ENCODE measurements at regions not wholly inside any gene's neighbourhood (a gene's known extent, or its start where the extent isn't known, plus 50 kb on each side); places are given as distances from the start of the nearest gene placed in this dataset.

- Histone ChIP-seq H3K27me3 (ENCODE audit: control insufficient read depth in 1 of 2, insufficient read depth in 2 of 2, low read length in 2 of 2) (peaks cover 0 to 14% of the 10 kb centered on the region in 2 experiments; a peak in 2 of 5 replicates), H3K36me3 (replicated peaks in 1 of 2; ENCODE audit: control insufficient read depth in 1 of 2, insufficient read depth in 2 of 2, low read length in 2 of 2) (no peaks in the 10 kb centered on the region), H3K9me3 (ENCODE audit: low read length) (no peaks in the 10 kb centered on the region), H3K4me2 (ENCODE audit: low read depth, low read length) (peak overlapping the region; percentile 66), H3K79me2 (ENCODE audit: insufficient read depth, low read length) (no peaks in the 10 kb centered on the region), H3K4me1 (ENCODE audit: insufficient read depth, low read length) (peaks cover 33% of the 10 kb centered on the region), H3K9ac (ENCODE audit: insufficient read depth, low read depth, low read length) (no peak overlapping the region; the same call in 1 of the 2 replicates), H3K27ac (ENCODE audit: extremely low read length, insufficient read depth, low read length) (no peak overlapping the region), H3K4me3 (replicated peaks in 1 of 3; ENCODE audit: insufficient read depth in 1 of 3, low read depth in 2 of 3, low read length in 3 of 3) (no peak overlapping the region), H2AFZ (ENCODE audit: low read length) (no peak overlapping the region), H4K20me1 (ENCODE audit: insufficient read depth, low read length) (no peaks in the 10 kb centered on the region)
- BruUV-seq (replicated peaks): no TSS peak
- in situ Hi-C loops (cut with HindIII; ENCODE audit: extremely low pct_ligation_motif_present, low pct_unique_long_range_greater_than_20kb) (loop anchor here (5.0 to 25.0 kb wide), 2 partner anchors 292 to 592 kb away; no protein-coding TSS in a partner anchor), intact Hi-C loops (cut with micrococcal nuclease; ENCODE audit: unreplicated experiment) (no loop called here)
- ATAC-seq (peak; percentile 57), FAIRE-seq (no peak), DNase-seq (ENCODE audit: low spot score) (no peak)
- ChIA-PET POLR2A (no interaction called here), CTCF (ENCODE audit: low intra/inter-chr PET ratio, low total read pairs) (no interaction called here)
- 54% methylated on average over 10 of the region's 10 CpGs for WGBS (ENCODE audit: low lambda C conversion rate)
- TF ChIP-seq GZF1 (CRISPR knock-in tag; IDR thresholded peaks at IDR 0.05) (peak; percentile 41; the same call in 1 of the 2 replicates), SYNCRIP (IDR thresholded peaks at IDR 0.05; ENCODE audit: insufficient read depth, low read depth, low read length) (no peak), ZNF501 (CRISPR knock-in tag; IDR thresholded peaks at IDR 0.05) (peak; percentile 24; the same call in 1 of the 2 replicates), ZNF75D (CRISPR knock-in tag; IDR thresholded peaks at IDR 0.05; ENCODE audit: borderline replicate concordance) (no peak), SRSF1 (optimal IDR thresholded peaks at IDR 0.05; ENCODE audit: low read depth, low read length) (no peak), CSRNP1 (CRISPR knock-in tag; IDR thresholded peaks at IDR 0.05) (no peak), TCF7L2 (IDR thresholded peaks at IDR 0.05; ENCODE audit: low read depth, low read length) (no peak), ZFYVE20 (CRISPR knock-in tag; IDR thresholded peaks at IDR 0.05; ENCODE audit: borderline replicate concordance, low read depth) (no peak), ZBTB38 (CRISPR knock-in tag; IDR thresholded peaks at IDR 0.05) (no peak), ZNF570 (CRISPR knock-in tag; IDR thresholded peaks at IDR 0.05; ENCODE audit: borderline replicate concordance) (no peak), ZNF101 (CRISPR knock-in tag; IDR thresholded peaks at IDR 0.05; ENCODE audit: borderline replicate concordance, low read depth) (no peak), SNAI1 (CRISPR knock-in tag; IDR thresholded peaks at IDR 0.05; ENCODE audit: borderline replicate concordance) (no peak), RBM39 (IDR thresholded peaks at IDR 0.05; ENCODE audit: low read depth, low read length, poor library complexity, severe bottlenecking) (no peak), MLXIP (CRISPR knock-in tag; IDR thresholded peaks at IDR 0.05; ENCODE audit: borderline replicate concordance) (no peak)
- TF ChIP-seq, protein P1, sequence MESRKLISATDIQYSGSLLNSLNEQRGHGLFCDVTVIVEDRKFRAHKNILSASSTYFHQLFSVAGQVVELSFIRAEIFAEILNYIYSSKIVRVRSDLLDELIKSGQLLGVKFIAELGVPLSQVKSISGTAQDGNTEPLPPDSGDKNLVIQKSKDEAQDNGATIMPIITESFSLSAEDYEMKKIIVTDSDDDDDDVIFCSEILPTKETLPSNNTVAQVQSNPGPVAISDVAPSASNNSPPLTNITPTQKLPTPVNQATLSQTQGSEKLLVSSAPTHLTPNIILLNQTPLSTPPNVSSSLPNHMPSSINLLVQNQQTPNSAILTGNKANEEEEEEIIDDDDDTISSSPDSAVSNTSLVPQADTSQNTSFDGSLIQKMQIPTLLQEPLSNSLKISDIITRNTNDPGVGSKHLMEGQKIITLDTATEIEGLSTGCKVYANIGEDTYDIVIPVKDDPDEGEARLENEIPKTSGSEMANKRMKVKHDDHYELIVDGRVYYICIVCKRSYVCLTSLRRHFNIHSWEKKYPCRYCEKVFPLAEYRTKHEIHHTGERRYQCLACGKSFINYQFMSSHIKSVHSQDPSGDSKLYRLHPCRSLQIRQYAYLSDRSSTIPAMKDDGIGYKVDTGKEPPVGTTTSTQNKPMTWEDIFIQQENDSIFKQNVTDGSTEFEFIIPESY (CRISPR knock-in tag; IDR thresholded peaks at IDR 0.05): peak; percentile 38; the same call in 1 of the 2 replicates
- TF ChIP-seq, protein P2, sequence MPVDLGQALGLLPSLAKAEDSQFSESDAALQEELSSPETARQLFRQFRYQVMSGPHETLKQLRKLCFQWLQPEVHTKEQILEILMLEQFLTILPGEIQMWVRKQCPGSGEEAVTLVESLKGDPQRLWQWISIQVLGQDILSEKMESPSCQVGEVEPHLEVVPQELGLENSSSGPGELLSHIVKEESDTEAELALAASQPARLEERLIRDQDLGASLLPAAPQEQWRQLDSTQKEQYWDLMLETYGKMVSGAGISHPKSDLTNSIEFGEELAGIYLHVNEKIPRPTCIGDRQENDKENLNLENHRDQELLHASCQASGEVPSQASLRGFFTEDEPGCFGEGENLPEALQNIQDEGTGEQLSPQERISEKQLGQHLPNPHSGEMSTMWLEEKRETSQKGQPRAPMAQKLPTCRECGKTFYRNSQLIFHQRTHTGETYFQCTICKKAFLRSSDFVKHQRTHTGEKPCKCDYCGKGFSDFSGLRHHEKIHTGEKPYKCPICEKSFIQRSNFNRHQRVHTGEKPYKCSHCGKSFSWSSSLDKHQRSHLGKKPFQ (CRISPR knock-in tag; IDR thresholded peaks at IDR 0.05; ENCODE audit: insufficient replicate concordance): no peak
These were observed 78.0 kb upstream of the AMZ2 start for GRCh38 chr17:68169840-68170239.

Data from HepG2 (cell line).